22Rv1 (cell line): ENCODE measurements at regions not wholly inside any gene's neighbourhood (a gene's known extent, or its start where the extent isn't known, plus 50 kb on each side); places are given as distances from the start of the nearest gene placed in this dataset.

Experiments
- ZFX ChIP-seq: fragments of 450-650 bp; IDR thresholded peaks from 2 replicates; pipeline ENCODE4 v1.6.1; 2017; ENCODE audit warnings: antibody characterized with exemption, borderline replicate concordance
- TF ChIP-seq, protein P1 (sequence below): fragments of 450-650 bp; IDR thresholded peaks from 2 replicates; pipeline ENCODE4 v1.5.1; 2017; ENCODE audit warnings: mild to moderate bottlenecking

DNA sequence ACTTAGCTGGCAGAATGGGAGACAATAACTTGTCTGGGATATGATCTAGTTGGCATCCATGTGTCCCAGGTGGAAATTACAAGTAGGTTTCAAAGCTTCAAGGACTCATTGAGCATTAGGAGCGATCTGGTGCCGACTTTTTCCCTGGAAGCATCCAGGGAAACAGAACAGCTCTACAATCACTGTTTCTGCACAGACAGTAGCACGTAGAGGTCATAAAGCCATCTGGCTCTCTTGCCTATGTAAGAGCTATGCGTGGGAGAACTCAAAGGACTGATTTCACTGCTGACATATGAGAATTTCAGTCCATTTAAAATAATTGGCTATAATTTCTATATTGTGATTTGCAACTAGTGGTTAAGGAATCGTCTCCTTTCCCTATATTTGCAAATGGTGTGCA is 791.7 kb downstream of the REEP3 start:
- TF ChIP-seq, protein P1, sequence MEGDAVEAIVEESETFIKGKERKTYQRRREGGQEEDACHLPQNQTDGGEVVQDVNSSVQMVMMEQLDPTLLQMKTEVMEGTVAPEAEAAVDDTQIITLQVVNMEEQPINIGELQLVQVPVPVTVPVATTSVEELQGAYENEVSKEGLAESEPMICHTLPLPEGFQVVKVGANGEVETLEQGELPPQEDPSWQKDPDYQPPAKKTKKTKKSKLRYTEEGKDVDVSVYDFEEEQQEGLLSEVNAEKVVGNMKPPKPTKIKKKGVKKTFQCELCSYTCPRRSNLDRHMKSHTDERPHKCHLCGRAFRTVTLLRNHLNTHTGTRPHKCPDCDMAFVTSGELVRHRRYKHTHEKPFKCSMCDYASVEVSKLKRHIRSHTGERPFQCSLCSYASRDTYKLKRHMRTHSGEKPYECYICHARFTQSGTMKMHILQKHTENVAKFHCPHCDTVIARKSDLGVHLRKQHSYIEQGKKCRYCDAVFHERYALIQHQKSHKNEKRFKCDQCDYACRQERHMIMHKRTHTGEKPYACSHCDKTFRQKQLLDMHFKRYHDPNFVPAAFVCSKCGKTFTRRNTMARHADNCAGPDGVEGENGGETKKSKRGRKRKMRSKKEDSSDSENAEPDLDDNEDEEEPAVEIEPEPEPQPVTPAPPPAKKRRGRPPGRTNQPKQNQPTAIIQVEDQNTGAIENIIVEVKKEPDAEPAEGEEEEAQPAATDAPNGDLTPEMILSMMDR, result no peak
- no peak for TF ChIP-seq ZFX
